IMR-90 (cell line): ENCODE measurements at regions not wholly inside any gene's neighbourhood (a gene's known extent, or its start where the extent isn't known, plus 50 kb on each side); places are given as distances from the start of the nearest gene placed in this dataset.

ENCODE experiments used
- CEBPB ChIP-seq: IDR thresholded peaks from 2 replicates; pipeline ENCODE4 v1.6.1; 2012; ENCODE audit warnings: low read depth, low read length, improper control_type of control experiment
- CTCF ChIP-seq: conservative IDR thresholded peaks from 2 replicates; pipeline ENCODE4 v1.5.1; 2012; ENCODE audit warnings: mild to moderate bottlenecking, low read depth, low read length, improper control_type of control experiment
- FOS ChIP-seq: fragments of 150-350 bp; IDR thresholded peaks from 2 replicates; pipeline ENCODE4 v1.6.1; 2016; ENCODE audit warnings: low read depth, low read length
- MAZ ChIP-seq: IDR thresholded peaks from 2 replicates; pipeline ENCODE4 v1.6.1; 2012; ENCODE audit warnings: low read depth, mild to moderate bottlenecking, low read length, improper control_type of control experiment, moderate library complexity, borderline replicate concordance
- POLR2A ChIP-seq: IDR thresholded peaks from 2 replicates; pipeline ENCODE4 v1.6.1; 2012; ENCODE audit warnings: mild to moderate bottlenecking, low read depth, low read length
- USF2 ChIP-seq: fragments of 150-350 bp; IDR thresholded peaks from 2 replicates; pipeline ENCODE4 v1.6.1; 2017; ENCODE audit warnings: mild to moderate bottlenecking, antibody characterized with exemption, low read length, low read depth

- no peak for TF ChIP-seq POLR2A
- TF ChIP-seq FOS = no peak
- TF ChIP-seq CEBPB = no peak
- TF ChIP-seq CTCF = no peak
- no peak for TF ChIP-seq MAZ
- no peak for TF ChIP-seq USF2
These were observed 106.8 kb upstream of the IL12A start for GRCh38 chr3:159881828-159882309.
